Epithelial cell of esophagus (primary cell): ENCODE measurements at regions not wholly inside any gene's neighbourhood (a gene's known extent, or its start where the extent isn't known, plus 50 kb on each side); places are given as distances from the start of the nearest gene placed in this dataset.
"Not testable (repeated sequence)": the region's sequence is repeated elsewhere in the genome, so short reads cannot be mapped to it uniquely, and the experiment has no call there.

ENCODE experiments used
- DNase-seq: peaks from one replicate; pipeline ENCODE4 v3.0.0; 2010; ENCODE audit warnings: low read depth
- H3K4me3 ChIP-seq: 2 replicates; pipeline ENCODE4 v1.5.1; 2011; ENCODE audit warnings: mild to moderate bottlenecking, low read length, control low read depth
- TF ChIP-seq, protein P1 (sequence below): IDR thresholded peaks from 2 replicates; pipeline ENCODE4 v1.5.1; 2011; ENCODE audit warnings: low read depth, mild to moderate bottlenecking, low read length, control low read depth, inconsistent platforms; ENCODE audit not compliant: insufficient read depth; ENCODE audit errors: missing control alignments

DNA sequence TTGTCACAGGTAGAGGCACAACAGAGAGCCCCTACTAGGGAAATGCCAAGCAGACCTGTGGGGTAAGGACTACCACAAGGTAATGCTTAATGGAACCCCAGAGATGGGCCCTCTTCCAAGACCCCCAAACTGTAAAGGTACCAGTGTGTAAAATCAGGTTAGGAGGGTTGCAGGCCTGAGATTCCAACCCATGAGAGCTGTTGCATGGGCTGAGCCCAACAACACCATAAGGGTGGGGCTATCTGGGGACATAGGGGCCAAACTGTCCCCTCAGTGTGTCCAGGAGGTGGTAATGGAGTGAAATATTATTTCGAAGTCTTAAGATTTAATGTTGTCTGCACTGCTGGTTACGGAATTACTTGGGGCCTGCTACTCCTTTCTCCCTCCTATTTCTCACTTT, 620.2 kb downstream of the ETNK1 start:
- TF ChIP-seq, protein P1, sequence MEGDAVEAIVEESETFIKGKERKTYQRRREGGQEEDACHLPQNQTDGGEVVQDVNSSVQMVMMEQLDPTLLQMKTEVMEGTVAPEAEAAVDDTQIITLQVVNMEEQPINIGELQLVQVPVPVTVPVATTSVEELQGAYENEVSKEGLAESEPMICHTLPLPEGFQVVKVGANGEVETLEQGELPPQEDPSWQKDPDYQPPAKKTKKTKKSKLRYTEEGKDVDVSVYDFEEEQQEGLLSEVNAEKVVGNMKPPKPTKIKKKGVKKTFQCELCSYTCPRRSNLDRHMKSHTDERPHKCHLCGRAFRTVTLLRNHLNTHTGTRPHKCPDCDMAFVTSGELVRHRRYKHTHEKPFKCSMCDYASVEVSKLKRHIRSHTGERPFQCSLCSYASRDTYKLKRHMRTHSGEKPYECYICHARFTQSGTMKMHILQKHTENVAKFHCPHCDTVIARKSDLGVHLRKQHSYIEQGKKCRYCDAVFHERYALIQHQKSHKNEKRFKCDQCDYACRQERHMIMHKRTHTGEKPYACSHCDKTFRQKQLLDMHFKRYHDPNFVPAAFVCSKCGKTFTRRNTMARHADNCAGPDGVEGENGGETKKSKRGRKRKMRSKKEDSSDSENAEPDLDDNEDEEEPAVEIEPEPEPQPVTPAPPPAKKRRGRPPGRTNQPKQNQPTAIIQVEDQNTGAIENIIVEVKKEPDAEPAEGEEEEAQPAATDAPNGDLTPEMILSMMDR, result no peak
- no peak overlapping the region for H3K4me3 ChIP-seq
- DNase-seq, result no peak

DNA sequence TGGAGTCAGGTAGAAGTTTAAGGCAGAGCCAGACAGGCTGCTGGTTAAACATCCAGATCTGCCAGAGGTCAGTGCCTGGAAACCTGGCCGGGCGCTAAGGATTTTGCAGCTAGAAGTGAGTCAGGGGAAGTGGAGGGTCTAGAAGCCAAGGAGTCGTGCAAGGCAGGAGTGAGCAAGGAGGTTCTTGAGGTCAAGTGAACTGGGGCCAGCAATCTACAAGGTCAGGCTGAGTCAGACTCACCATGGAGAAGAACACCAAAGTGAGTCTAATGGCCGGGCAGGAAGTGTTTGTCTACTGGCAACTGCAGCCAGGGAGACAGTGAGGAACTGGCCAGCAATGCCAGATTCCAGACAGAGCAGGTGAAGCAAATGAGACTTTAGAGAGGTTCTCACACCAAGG, 628.2 kb downstream of the ETNK1 start:
- no peak for DNase-seq
- TF ChIP-seq, protein P1, result no peak
- H3K4me3 ChIP-seq, result no peak overlapping the region

DNA sequence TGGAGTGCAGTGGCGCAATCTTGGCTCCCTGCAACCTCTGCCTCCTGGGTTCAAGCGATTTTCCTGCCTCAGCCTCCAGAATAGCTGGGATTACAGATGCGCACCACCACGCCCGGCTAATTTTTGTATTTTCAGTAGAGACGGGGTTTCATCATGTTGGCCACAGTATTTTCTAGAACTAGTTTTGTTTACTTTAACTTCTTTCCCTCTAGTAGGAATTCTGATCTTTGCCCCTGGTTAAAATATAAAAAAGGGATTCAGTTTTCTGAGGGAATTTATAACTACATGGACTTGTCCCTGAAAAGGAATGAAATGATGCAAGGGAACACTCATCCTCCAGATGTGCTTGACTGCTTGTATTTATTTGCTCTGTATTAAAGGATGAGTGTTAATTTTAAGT, 628.9 kb downstream of the ETNK1 start:
- H3K4me3 ChIP-seq, DNase-seq: not testable (repeated sequence)

DNA sequence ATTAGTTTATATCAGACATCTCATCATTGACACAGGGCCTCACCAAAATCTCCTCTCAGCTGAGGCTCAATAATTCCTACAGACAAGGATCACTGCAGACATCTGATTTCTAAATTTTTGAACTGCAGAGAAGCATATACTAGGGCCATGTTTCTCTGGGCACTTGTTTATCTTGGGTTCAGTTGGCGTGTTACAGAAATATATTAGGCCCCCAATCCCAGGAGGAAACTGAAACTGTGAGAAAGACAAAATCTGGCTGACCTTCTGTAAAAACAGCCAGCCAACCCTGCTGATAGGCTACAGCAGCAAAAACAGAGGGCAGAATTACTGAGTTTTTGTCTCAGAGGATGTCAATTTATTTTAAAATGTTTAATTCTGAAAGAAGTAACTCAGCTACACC, 634.6 kb downstream of the ETNK1 start:
- DNase-seq, result no peak
- no peak overlapping the region for H3K4me3 ChIP-seq
- TF ChIP-seq, protein P1, result no peak

DNA sequence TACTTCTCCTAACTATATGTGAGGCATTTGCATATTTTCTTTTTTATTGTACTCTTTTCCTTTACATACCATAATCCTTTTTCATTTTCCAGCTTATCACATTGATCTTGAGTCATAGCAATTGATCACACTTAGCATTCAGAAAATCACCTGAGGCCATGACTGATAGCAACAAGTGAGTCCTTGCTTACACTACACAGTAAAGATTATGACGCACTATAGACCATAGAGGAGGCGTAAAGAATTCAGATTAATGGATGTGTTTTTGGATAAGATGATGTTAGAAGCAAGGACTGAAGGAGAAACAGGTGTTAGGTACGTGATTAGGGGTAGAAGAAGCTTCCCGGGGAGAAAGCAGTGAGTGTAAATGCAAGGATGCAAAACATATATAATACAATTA, 637.7 kb downstream of the ETNK1 start:
- H3K4me3 ChIP-seq, result no peak overlapping the region
- DNase-seq, result no peak
- TF ChIP-seq, protein P1, result no peak

DNA sequence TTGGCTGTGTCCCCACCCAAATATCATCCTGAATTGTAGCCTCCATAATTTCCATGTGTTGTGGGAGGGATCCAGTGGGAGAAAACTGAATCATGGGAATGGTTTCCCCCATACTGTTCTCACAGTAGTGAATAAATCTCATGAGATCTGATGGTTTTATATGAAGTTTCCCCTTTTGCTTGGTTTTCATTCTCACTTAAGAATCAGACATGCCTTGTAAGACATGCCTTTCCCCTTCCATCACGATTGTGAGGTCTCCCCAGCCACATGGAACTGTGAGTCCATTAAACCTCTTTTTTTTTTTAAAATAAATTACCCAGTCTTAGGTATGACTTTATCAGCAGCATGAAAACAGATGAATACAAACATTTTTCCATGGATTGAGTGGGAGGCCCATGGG, 652.9 kb downstream of the ETNK1 start:
- no peak for DNase-seq
- H3K4me3 ChIP-seq, result no peak overlapping the region
- TF ChIP-seq, protein P1, result no peak

DNA sequence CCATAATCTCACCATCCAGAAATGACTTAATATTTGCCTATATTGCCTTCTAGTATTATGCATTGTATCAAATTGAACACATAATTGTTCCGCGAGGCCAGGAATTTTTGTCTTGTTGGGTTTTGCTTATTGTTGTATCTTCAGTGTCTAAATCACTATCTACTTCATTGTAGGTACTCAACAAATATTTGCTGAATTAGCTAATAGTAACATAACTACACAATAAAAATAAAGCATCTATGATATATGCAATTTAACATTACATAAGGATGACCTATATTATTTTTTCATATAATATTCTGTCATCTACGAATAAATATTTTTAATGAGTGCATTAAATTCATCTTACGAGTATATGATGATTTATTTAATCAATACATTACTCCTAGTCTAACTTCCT, 656.3 kb downstream of the ETNK1 start:
- H3K4me3 ChIP-seq, result no peak overlapping the region
- no peak for DNase-seq
- TF ChIP-seq, protein P1, result no peak

DNA sequence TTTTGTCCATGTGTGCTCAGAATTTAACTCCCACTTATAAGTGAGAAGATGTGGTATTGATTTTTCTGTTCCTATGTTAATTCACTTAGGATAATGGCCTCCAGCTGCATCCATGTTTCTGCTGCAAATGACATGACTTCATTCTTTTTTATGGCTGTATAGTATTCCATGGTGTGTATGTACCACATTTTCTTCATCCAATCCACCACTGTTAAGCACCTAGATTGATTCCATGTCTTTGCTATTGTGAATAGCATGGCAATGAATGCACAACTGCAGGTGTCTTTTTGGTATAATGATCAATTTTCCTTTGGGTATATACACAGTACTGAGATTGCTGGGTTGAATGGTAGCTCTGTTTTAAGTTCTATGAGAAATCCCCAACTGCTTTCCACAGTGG, 657.7 kb downstream of the ETNK1 start:
- TF ChIP-seq, protein P1, result no peak
- H3K4me3 ChIP-seq, result no peak overlapping the region
- no peak for DNase-seq

DNA sequence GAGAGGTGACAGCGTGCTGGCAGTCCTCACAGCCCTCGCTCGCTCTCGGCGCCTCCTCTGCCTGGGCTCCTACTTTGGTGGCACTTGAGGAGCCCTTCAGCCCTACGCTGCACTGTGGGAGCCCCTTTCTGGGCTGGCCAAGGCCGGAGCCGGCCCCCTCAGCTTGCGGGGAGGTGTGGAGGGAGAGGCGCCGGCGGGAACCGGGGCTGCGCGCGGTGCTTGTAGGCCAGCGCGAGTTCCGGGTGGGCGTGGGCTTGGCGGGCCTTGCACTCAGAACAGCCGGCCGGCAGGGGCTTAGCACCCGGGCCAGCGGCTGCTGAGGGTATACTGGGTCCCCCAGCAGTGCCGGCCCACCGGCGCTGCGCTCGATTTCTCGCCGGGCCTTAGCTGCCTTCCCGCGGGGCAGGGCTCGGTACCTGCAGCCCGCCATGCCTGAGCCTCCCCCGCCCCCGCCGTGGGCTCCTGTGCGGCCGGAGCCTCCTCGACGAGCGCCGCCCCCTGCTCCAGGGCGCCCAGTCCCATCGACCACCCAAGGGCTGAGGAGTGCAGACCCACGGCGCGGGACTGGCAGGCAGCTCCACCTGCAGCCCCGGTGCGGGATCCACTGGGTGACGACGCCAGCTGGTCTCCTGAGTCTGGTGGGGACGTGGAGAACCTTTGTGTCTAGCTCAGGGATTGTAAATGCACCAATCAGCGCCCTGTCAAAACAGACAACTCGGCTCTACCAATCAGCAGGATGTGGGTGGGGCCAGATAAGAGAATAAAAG, 661.0 kb downstream of the ETNK1 start:
- H3K4me3 ChIP-seq, DNase-seq: not testable (repeated sequence)
